GM12891 (cell line): ENCODE measurements at regions not wholly inside any gene's neighbourhood (a gene's known extent, or its start where the extent isn't known, plus 50 kb on each side); places are given as distances from the start of the nearest gene placed in this dataset.

Source experiments
- PAX5 ChIP-seq: IDR thresholded peaks from 2 replicates; pipeline ENCODE4 v1.6.1; 2011; ENCODE audit warnings: low read length, moderate library complexity, mild to moderate bottlenecking; ENCODE audit not compliant: insufficient read depth, severe bottlenecking
- POLR2A ChIP-seq: IDR thresholded peaks from 2 replicates; pipeline ENCODE4 v1.6.1; 2011; ENCODE audit warnings: low read depth, low read length, control low read depth
- POLR2AphosphoS5 ChIP-seq: IDR thresholded peaks from 2 replicates; pipeline ENCODE4 v1.6.1; 2011; ENCODE audit warnings: low read depth, low read length, control low read depth
- TAF1 ChIP-seq: IDR thresholded peaks from 2 replicates; pipeline ENCODE4 v1.6.1; 2011; ENCODE audit warnings: low read depth, low read length, control low read depth

DNA sequence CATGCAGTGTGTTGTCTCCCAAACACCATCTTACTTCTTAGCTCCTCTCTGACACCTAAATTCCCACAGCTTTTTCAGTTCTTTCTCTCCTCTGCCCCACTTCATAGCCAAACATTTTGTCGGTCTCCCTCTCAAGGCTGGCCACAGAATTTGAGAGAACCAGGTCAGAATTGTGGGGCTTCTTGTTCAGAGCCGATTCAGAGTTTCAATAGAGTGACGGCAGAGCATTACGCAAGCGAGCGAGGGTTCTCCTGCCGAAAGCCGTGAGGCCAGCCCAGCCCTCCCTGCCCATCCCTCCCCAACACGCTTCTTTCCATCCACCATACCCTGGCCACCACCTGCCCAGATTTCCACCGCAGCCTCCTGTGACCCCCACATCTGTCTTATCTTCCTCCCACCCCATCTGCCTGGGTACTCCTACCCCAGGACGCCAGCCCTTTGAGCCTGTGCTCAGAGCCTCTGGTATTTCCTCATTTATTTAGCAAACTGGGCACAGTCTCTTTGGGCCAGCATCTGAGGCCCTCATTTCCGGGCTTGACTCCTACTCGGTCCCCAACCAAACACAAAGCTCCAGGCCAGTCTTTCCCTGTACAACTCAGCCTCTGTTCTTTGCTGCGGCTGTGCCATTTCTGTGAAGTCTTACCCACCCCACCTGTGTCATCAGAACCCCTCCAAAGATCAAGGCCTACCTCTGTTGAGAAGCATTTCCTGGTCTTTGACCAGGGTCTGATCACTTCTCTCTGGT, 70.0 kb upstream of the MAP4K4 start:
- no peak for TF ChIP-seq TAF1
- TF ChIP-seq POLR2A, result no peak
- TF ChIP-seq POLR2AphosphoS5, result no peak
- no peak for TF ChIP-seq PAX5
